Endothelial cell (in vitro differentiated cells): ENCODE measurements at regions not wholly inside any gene's neighbourhood (a gene's known extent, or its start where the extent isn't known, plus 50 kb on each side); places are given as distances from the start of the nearest gene placed in this dataset.

Experiments used
- DNase-seq: peaks from one replicate; pipeline ENCODE4 v3.0.0; 2021; ENCODE audit warnings: low spot score
- H3K27ac Mint-ChIP-seq: one replicate; pipeline ENCODE4 v1.8.0; 2021; ENCODE audit warnings: mixed read lengths, inconsistent platforms; ENCODE audit not compliant: unreplicated experiment
- H3K27me3 Mint-ChIP-seq: one replicate; pipeline ENCODE4 v1.8.0; 2021; ENCODE audit warnings: mild to moderate bottlenecking, moderate library complexity, mixed read lengths, inconsistent platforms; ENCODE audit not compliant: unreplicated experiment
- H3K36me3 Mint-ChIP-seq: one replicate; pipeline ENCODE4 v1.8.0; 2021; ENCODE audit warnings: mild to moderate bottlenecking, low read depth, mixed read lengths, inconsistent platforms; ENCODE audit not compliant: unreplicated experiment
- H3K4me1 Mint-ChIP-seq: one replicate; pipeline ENCODE4 v1.8.0; 2021; ENCODE audit warnings: mild to moderate bottlenecking, mixed read lengths, inconsistent platforms; ENCODE audit not compliant: unreplicated experiment
- H3K4me3 Mint-ChIP-seq: one replicate; pipeline ENCODE4 v1.8.0; 2021; ENCODE audit warnings: mild to moderate bottlenecking, mixed read lengths, inconsistent platforms; ENCODE audit not compliant: unreplicated experiment
- H3K9me3 Mint-ChIP-seq: one replicate; pipeline ENCODE4 v1.8.0; 2021; ENCODE audit warnings: mixed read lengths, inconsistent platforms; ENCODE audit not compliant: unreplicated experiment
- TF ChIP-seq, protein P1 (sequence below): fragments of 200-600 bp; sonication (generic); IDR thresholded peaks from one replicate; pipeline ENCODE4 v1.5.0; 2021; ENCODE audit warnings: antibody characterized with exemption; ENCODE audit not compliant: unreplicated experiment

DNA sequence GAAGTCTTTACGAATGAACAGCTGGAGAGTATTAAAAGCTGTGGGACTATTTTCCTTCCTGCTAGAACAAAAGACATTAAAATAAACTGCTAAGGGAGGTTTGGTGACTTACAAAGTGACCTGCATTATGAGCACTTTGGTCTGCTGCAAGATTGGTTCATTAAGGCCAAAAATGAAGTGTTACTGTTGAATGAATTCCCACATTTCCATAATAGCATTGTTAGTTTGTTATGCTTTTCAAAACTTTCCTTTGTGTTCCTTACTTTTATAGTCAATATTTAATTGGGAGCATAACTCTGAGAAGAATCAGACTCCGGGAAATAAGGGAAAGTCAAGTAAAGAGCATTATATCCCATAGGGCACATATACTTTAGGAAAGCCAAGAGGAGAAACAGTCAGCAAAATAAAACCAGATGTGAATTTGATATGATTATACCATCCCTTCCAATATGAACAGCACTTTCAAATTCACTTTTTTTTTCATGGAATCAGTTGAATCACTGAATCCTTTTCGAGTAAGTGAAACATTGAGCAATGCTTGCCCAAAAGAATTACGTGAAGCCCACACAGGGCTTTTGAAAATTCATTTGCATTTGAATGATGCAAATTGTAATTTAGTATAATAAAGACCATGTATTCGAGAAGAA is 112.6 kb downstream of the KCTD12 start:
- H3K27ac Mint-ChIP-seq: no peak overlapping the region
- TF ChIP-seq, protein P1, sequence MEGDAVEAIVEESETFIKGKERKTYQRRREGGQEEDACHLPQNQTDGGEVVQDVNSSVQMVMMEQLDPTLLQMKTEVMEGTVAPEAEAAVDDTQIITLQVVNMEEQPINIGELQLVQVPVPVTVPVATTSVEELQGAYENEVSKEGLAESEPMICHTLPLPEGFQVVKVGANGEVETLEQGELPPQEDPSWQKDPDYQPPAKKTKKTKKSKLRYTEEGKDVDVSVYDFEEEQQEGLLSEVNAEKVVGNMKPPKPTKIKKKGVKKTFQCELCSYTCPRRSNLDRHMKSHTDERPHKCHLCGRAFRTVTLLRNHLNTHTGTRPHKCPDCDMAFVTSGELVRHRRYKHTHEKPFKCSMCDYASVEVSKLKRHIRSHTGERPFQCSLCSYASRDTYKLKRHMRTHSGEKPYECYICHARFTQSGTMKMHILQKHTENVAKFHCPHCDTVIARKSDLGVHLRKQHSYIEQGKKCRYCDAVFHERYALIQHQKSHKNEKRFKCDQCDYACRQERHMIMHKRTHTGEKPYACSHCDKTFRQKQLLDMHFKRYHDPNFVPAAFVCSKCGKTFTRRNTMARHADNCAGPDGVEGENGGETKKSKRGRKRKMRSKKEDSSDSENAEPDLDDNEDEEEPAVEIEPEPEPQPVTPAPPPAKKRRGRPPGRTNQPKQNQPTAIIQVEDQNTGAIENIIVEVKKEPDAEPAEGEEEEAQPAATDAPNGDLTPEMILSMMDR: no peak
- peaks cover 1% of the 10 kb centered on the region for H3K4me1 Mint-ChIP-seq
- H3K9me3 Mint-ChIP-seq: no peaks in the 10 kb centered on the region
- H3K36me3 Mint-ChIP-seq: no peaks in the 10 kb centered on the region
- no peak overlapping the region for H3K4me3 Mint-ChIP-seq
- DNase-seq: no peak
- H3K27me3 Mint-ChIP-seq: peaks cover 2% of the 10 kb centered on the region

DNA sequence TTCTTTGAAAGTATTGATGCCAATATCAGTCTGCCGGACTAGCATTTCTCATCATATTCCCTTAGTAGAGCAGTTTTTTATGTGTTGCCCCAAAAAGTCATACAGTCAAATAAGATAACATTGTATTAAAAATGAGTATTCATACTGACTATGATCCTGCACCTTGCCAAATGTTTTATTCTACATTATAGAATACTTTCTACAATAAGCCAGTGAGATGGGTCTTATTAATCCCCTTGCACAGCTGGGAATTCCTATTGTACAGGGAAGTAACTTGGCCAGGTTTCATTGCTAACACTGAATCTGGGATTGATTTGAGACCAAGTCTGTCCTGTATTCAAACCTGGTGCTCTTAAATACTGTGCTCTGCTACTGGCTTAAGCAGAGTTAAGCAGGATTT is 114.0 kb downstream of the KCTD12 start:
- peaks cover 5% of the 10 kb centered on the region for H3K4me1 Mint-ChIP-seq
- H3K27me3 Mint-ChIP-seq: peaks cover 2% of the 10 kb centered on the region
- TF ChIP-seq, protein P1: no peak
- no peak overlapping the region for H3K27ac Mint-ChIP-seq
- no peaks in the 10 kb centered on the region for H3K36me3 Mint-ChIP-seq
- H3K9me3 Mint-ChIP-seq: no peaks in the 10 kb centered on the region
- DNase-seq: no peak
- H3K4me3 Mint-ChIP-seq: no peak overlapping the region

DNA sequence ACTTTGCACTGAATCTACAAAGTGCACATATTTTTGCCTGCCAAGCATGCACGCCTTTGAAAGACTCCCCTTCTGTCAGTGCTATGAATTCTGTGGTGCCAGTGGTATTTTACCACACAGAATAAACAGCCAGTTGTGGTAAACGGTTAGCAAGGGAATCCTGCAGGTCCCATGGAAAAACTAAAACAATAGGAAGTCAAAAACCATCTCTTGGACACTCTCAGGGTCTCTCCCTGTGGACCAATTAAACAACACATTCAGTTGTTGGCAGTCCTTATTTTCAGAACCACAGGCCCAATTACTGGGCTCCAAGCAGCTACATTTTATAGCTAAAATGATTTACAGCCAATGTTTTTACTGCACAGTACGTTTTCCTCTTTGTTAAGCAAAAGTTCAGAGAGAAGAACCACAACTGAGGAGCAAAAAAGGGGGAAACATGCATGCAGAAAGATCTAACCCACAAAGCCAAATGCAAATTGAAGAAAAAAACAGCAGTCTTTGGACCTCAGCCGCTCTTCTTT is 116.9 kb downstream of the KCTD12 start:
- Mint-ChIP-seq H3K4me3 (no peak overlapping the region), H3K4me1 (peaks cover 6% of the 10 kb centered on the region), H3K9me3 (no peaks in the 10 kb centered on the region), H3K27ac (no peak overlapping the region), H3K27me3 (no peaks in the 10 kb centered on the region), H3K36me3 (no peaks in the 10 kb centered on the region)
- DNase-seq: no peak
- TF ChIP-seq, protein P1: no peak

DNA sequence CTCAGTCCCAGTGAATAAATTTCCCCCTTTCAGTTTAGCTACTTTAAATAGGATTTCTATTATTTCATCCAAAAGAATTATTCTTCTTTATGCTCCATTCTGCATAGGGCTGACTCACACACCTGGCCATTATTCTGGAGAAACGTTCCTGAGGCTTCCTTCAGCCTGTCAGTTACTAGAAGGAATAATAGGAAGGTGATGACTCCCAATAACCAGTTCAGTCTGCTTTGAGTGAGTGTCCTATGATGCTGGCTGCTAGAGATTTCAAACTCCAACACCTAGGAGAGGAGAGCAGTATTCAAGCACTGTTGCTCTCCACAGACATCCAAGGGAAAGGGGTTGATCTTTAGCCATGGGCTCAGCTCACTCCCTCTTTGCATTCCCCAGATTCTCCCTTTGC is 117.8 kb downstream of the KCTD12 start:
- Mint-ChIP-seq H3K27ac (no peak overlapping the region), H3K36me3 (no peaks in the 10 kb centered on the region), H3K4me3 (no peak overlapping the region), H3K9me3 (no peaks in the 10 kb centered on the region), H3K4me1 (peaks cover 10% of the 10 kb centered on the region), H3K27me3 (no peaks in the 10 kb centered on the region)
- TF ChIP-seq, protein P1: no peak
- DNase-seq: no peak

DNA sequence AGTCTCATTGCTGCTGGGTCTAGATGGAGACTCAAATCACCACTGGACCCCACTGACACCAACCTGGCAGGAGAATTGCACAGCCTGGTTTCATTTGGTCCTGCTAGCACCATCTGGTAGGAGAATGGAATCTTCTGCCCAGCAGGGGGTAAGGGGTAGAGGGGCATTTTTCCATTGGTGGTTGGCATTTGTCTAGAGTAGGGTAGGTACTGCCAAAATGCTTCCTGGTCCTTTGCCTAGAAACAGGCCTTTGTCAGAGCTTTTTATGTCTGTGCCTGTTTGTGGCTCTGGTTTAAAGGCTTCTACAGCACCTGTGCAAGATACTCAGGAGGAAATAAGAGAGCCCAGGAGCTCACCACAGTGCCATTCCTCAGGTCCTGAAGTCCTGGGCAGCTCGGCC is 121.3 kb downstream of the KCTD12 start:
- Mint-ChIP-seq H3K36me3 (no peaks in the 10 kb centered on the region), H3K9me3 (no peaks in the 10 kb centered on the region), H3K27me3 (no peaks in the 10 kb centered on the region), H3K27ac (no peak overlapping the region), H3K4me1 (peaks cover 10% of the 10 kb centered on the region), H3K4me3 (no peak overlapping the region)
- TF ChIP-seq, protein P1: no peak
- no peak for DNase-seq
